Thyroid gland (tissue), 4 donors: ENCODE measurements at regions not wholly inside any gene's neighbourhood (a gene's known extent, or its start where the extent isn't known, plus 50 kb on each side); places are given as distances from the start of the nearest gene placed in this dataset.

Source experiments
- CTCF ChIP-seq, 6 experiments: fragments of 200-600 bp in 3 of 6; fragments of 450-650 bp in 3 of 6; sonication (generic) in 3 of 6; IDR thresholded peaks; one replicate each; pipeline ENCODE4 v1.5.1; 2016 to 2019; ENCODE audit warnings: antibody characterized with exemption in 6 of 6, mild to moderate bottlenecking in 2 of 6, inconsistent platforms in 1 of 6, moderate library complexity in 1 of 6
- POLR2A ChIP-seq, 2 donors: fragments of 450-650 bp; IDR thresholded peaks; one replicate each; pipeline ENCODE4 v1.6.1; 2017; ENCODE audit warnings: antibody characterized with exemption in 2 of 2, mild to moderate bottlenecking in 2 of 2, moderate library complexity in 1 of 2

- TF ChIP-seq CTCF (IDR thresholded peaks at IDR 0.05) (no peak), POLR2A (IDR thresholded peaks at IDR 0.05) (no peak)
Observed at GRCh38 chr2:42888321-42889245, 96.2 kb upstream of the HAAO start.
